K562 (cell line): ENCODE measurements at regions not wholly inside any gene's neighbourhood (a gene's known extent, or its start where the extent isn't known, plus 50 kb on each side); places are given as distances from the start of the nearest gene placed in this dataset.

Experiments
- COPS2 ChIP-seq: fragments of 450-650 bp; conservative IDR thresholded peaks from 2 replicates; pipeline ENCODE4 v1.6.1; 2016; ENCODE audit warnings: mild to moderate bottlenecking, moderate library complexity
- EZH2 ChIP-seq: IDR thresholded peaks from 2 replicates; pipeline ENCODE4 v1.6.1; 2012; ENCODE audit warnings: low read depth, mild to moderate bottlenecking, inconsistent platforms, low read length, borderline replicate concordance
- GTF2A2 ChIP-seq: IDR thresholded peaks from 2 replicates; pipeline ENCODE4 v1.6.1; 2016; ENCODE audit warnings: mild to moderate bottlenecking, missing genetic modification characterization, missing compliant biosample characterization
- POLR2AphosphoS2 ChIP-seq: IDR thresholded peaks from 2 replicates; pipeline ENCODE4 v1.6.1; 2012; ENCODE audit warnings: low read length, improper control_type of control experiment
- TCF7 ChIP-seq: sonication (generic); IDR thresholded peaks from 2 replicates; pipeline ENCODE4 v1.6.1; 2016; ENCODE audit warnings: antibody characterized with exemption, borderline replicate concordance
- UBTF ChIP-seq, 2 experiments: IDR thresholded peaks; 2 replicates each; pipeline ENCODE4 v1.6.1; 2012; ENCODE audit warnings: improper control_type of control experiment in 2 of 2, low read depth in 2 of 2, low read length in 2 of 2, borderline replicate concordance in 1 of 2
- ZNF24 ChIP-seq: fragments of 450-650 bp; IDR thresholded peaks from 2 replicates; pipeline ENCODE4 v1.6.1; 2016
- TF ChIP-seq, protein P1 (sequence below): sonication (generic); formaldehyde crosslinking; IDR thresholded peaks from 2 replicates; pipeline ENCODE4 v1.8.1; 2022; ENCODE audit warnings: missing genetic modification reagents
- TF ChIP-seq, protein P2 (sequence below), 2 experiments: fragments of 450-650 bp in 1 of 2; sonication (generic) in 1 of 2; formaldehyde crosslinking; conservative IDR thresholded peaks; 2 replicates each; pipeline versions ENCODE4 v1.4.0 to v1.8.1; 2020 to 2022; ENCODE audit warnings: mild to moderate bottlenecking in 1 of 2, missing genetic modification reagents in 1 of 2

DNA sequence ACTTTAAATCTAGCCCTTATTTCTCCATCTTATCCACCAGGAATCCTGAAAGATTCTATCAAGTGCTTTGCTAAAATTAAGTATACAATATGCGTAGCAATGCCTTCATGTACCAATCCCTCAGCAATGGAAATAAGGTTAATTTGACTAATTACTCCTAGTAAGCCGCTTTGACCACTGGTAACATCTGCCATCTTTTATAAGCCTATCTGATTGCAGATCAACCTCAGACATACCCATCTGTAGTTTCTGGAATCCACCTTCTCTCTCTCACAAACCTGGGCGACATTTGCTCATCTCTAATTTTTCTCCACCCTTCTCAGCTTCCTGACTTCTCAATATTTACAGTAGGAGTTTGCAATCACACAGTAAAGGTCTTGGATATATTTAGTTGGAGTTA lies 138.8 kb upstream of the CRHR1 start:
- TF ChIP-seq EZH2, result no peak
- no peak for TF ChIP-seq COPS2
- TF ChIP-seq GTF2A2 (tag), result no peak
- no peak for TF ChIP-seq TCF7
- TF ChIP-seq UBTF (IDR thresholded peaks at IDR 0.05; ENCODE audit: borderline replicate concordance in 1 of 2, low read depth in 2 of 2, low read length in 2 of 2), result no peak
- TF ChIP-seq POLR2AphosphoS2, result no peak
- TF ChIP-seq ZNF24, result no peak
- TF ChIP-seq, protein P1, sequence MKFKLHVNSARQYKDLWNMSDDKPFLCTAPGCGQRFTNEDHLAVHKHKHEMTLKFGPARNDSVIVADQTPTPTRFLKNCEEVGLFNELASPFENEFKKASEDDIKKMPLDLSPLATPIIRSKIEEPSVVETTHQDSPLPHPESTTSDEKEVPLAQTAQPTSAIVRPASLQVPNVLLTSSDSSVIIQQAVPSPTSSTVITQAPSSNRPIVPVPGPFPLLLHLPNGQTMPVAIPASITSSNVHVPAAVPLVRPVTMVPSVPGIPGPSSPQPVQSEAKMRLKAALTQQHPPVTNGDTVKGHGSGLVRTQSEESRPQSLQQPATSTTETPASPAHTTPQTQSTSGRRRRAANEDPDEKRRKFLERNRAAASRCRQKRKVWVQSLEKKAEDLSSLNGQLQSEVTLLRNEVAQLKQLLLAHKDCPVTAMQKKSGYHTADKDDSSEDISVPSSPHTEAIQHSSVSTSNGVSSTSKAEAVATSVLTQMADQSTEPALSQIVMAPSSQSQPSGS, result no peak
- TF ChIP-seq, protein P2, sequence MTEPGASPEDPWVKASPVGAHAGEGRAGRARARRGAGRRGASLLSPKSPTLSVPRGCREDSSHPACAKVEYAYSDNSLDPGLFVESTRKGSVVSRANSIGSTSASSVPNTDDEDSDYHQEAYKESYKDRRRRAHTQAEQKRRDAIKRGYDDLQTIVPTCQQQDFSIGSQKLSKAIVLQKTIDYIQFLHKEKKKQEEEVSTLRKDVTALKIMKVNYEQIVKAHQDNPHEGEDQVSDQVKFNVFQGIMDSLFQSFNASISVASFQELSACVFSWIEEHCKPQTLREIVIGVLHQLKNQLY (CRISPR knock-in tag; conservative IDR thresholded peaks at IDR 0.05), result no peak
